ENCODE measurements at regions not wholly inside any gene's neighbourhood (a gene's known extent, or its start where the extent isn't known, plus 50 kb on each side); places are given as distances from the start of the nearest gene placed in this dataset.

DNA sequence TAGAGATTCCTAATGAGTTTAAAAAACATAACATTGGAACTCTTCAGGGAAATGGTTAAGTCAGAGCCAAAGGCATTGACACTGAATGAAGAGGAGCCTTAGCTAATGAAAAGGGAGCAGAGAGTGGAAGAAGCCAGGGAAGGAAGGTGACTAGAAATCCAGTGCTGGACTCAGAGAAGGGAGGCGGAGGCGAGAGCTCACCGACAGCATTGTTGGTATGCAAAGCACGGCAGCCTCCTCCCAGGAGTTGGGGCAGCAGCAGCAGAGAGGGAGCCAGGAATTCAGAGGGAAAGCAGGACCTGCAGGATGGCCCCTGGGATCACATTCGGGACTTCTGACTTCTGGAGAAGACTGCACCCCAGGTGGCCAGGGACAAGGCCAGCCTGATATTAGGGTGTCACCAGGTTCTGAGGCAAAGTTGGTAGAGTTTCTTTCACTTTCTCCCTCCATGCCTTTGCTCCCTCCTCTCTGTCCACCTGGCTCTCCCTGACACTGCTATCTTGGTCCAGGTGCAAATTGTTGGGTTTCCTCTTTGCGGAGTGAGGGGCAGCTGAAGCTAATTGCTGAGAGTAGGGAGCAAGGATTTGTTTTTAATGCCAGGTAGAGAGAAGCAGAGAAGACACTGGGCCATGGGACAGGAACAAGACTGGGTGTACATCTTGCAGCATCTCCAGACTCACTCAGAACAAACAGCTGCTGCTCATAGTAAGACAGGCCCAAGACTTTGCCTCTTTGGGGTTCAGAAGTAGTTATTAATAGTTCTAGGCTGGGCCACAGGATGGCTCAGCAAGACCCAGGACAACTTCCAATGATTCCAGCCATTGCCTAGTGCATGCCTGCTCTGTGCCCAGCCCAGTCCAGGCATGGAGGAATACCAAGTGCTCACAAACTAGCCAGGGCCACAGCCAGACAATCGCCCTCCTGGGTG lies 157.9 kb downstream of the TLE3 start:
- no peak for TF ChIP-seq EZH2phosphoT487 (IDR thresholded peaks at IDR 0.05; ENCODE audit: borderline replicate concordance)
- TF ChIP-seq, protein P1, sequence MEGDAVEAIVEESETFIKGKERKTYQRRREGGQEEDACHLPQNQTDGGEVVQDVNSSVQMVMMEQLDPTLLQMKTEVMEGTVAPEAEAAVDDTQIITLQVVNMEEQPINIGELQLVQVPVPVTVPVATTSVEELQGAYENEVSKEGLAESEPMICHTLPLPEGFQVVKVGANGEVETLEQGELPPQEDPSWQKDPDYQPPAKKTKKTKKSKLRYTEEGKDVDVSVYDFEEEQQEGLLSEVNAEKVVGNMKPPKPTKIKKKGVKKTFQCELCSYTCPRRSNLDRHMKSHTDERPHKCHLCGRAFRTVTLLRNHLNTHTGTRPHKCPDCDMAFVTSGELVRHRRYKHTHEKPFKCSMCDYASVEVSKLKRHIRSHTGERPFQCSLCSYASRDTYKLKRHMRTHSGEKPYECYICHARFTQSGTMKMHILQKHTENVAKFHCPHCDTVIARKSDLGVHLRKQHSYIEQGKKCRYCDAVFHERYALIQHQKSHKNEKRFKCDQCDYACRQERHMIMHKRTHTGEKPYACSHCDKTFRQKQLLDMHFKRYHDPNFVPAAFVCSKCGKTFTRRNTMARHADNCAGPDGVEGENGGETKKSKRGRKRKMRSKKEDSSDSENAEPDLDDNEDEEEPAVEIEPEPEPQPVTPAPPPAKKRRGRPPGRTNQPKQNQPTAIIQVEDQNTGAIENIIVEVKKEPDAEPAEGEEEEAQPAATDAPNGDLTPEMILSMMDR (conservative IDR thresholded peaks at IDR 0.05; ENCODE audit: low read length), result no peak

Data from Loucy (cell line).